DND-41 (cell line): ENCODE measurements at regions not wholly inside any gene's neighbourhood (a gene's known extent, or its start where the extent isn't known, plus 50 kb on each side); places are given as distances from the start of the nearest gene placed in this dataset.

Experiments used
- CTCF ChIP-seq: IDR thresholded peaks from 2 replicates; pipeline ENCODE4 v1.5.1; 2012; ENCODE audit warnings: borderline replicate concordance, low read length, moderate library complexity, mild to moderate bottlenecking; ENCODE audit not compliant: poor library complexity, severe bottlenecking; ENCODE audit errors: extremely low read depth
- EZH2 ChIP-seq: IDR thresholded peaks from 3 replicates; pipeline ENCODE4 v1.6.1; 2012; ENCODE audit warnings: borderline replicate concordance, low read depth, mild to moderate bottlenecking, moderate library complexity, low read length, inconsistent platforms; ENCODE audit not compliant: severe bottlenecking

GRCh38 chr5:26563979-26564378, 474.4 kb downstream of the CDH9 start:
- TF ChIP-seq CTCF: no peak
- no peak for TF ChIP-seq EZH2
